NCI-H446 treated with DMSO at 0.1 percent for 48 hours (cell line): ENCODE measurements at regions not wholly inside any gene's neighbourhood (a gene's known extent, or its start where the extent isn't known, plus 50 kb on each side); places are given as distances from the start of the nearest gene placed in this dataset.
A peak's percentile ranks its signal among the peaks of the same experiment; 100 is the strongest.
"Not testable (repeated sequence)": the region's sequence is repeated elsewhere in the genome, so short reads cannot be mapped to it uniquely, and the experiment has no call there.

Experiments
- DNase-seq: peaks from one replicate; lab custom pipeline; 2025; lab: John Stamatoyannopoulos, UW

- DNase-seq: no peak
Measured at GRCh38 chr3:25151281-25151902, 276.7 kb upstream of the RARB start.

- DNase-seq: no peak
Measured at GRCh38 chr3:25151903-25152295, 276.2 kb upstream of the RARB start.

DNA sequence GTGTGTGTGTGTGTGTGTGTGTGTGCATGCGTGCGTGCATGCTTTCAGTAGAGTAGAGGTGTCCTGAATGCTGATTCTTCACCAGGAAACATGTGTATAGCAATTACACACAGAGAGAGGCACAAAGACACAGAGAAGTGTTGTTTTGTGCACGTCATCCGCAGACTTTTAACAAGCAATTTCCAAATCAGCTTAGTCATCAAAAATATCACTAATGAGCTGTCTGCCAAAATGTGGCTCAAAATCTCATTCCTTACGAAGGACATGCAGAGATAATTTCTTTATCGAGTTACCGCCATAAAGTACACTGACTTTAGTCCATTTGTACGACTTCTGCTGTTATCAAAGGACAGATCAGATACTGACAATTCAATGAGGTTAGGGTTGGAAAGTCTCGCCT is 274.9 kb upstream of the RARB start:
- no peak for DNase-seq

DNA sequence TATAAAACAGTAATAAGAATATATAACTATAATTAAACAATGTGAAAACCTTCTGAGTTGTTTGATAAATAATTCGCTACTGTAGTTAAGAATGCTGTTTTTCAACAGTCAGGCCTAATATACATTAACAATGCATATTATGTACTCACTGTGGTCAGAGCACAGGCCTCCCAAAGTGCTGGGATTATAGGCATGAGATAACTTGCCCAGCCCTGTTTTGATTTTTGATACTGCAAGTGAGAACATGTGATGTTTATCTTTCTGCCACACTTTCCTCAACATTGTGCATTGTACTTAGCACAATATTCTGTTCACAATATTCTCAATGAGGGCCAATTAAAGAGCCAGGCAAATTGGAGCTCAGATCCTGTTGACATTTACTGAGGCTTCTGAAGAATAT is 274.5 kb upstream of the RARB start:
- no peak for DNase-seq

DNA sequence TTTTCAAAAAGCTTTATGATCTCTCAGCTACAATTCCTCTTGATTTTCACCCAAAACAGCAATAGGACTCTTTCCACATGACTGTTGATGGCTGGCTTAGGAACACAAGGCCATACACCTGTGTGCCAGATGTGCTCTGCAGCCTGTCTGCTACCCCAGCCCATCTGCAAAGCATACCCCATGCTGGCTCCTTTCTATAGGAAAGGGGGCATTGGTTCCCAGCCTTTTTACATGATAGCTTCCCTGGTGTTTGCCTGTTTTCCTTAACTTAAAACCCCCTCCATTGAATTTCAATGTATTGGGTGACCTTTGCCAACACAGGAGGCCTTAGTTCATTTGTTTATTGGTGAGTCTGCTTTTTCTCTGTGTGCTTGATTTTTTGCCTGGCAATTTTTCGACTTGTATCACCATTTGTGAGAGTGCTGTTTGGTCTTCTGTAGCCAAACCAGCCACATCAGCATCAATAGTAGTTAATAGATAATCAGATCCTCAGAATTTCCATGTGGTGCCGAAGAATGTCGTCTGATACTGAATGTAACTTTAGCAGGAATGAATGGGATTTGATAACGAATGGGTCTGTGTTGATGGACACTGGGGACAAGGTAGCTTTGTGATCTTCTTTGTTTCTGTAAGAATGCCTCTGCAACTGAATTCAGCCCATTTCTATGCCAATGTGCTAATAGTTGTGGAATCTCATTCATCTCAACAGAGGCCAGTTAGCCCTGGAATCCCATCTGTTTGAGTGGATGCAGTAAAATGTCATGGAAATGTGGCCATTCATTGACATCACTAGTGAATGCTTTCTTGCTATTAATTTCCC is 272.2 kb upstream of the RARB start:
- no peak for DNase-seq

DNA sequence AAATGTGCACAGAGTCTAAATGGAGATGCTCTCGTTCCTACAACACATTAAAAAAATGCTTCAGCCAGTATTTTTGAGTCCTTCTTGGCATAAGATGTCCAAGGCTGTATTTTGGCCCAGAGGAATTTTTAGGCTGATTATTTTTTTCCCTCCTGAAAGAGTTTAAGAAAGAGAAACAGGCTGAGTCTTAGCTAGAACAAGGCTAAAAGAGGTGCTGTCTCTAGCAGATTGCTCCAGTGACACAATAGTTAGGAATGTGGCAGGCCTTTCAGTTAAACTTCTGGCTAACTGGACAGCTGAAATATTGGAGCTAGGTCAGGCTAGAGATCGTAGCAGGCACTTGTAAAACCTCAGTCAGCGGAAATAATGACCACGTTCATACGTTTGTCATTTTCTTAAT is 271.4 kb upstream of the RARB start:
- no peak for DNase-seq

DNA sequence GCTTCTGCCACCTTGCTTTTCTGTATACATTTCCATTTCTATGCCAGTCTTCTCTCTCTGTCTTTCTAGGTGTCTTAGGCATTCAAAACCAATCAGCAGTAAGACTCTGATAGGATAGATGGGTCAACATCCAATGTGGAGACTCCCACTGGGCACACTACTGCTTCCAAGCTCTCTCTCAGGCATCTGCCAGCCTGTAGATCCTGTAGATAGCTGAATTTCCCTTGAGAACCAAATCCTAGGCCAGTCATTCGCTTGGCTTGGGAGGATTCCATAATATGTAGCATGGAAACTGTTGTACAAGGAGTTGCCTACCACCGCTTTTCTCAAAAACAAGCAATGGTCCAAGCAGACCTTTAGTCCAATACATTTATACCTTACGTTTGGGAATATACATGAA is 262.8 kb upstream of the RARB start:
- no peak for DNase-seq

GRCh38 chr3:25166016-25166415 is 262.0 kb upstream of the RARB start:
- DNase-seq: no peak

- no peak for DNase-seq
Measured at GRCh38 chr3:25169151-25169550, 258.9 kb upstream of the RARB start.

GRCh38 chr3:25170021-25170420 is 258.0 kb upstream of the RARB start:
- no peak for DNase-seq

DNA sequence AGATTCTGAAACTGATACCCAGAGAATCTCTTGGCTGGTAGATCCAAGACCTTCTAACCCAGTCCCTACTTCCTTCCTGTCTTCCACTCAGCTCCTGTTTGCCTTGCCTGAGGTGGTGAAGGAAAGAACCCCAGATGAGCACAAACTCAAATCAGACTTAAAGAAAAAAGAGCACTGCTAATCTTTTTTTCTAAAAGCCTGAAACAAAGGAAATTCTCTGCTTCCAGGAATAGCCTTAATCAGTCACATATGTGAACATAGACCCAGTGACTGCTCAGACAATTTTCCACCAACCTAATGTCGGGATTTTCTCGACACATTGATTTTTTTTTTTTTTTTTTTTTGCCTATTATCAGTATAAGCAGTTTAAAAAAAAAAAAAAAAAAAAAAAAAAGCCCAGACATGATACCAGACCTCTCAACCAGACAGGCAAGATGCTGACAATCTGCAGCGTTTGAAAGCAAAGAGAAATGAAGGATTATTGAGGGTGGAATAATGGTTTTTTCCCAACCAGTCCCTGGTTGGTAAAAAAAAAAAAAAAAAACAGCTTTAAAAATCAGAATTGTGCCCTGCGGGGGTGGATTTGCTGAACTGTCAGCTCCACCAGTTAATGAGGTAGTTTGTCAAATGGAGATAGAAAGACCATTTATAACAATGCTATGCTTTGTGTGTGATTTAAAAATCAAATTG is 256.8 kb upstream of the RARB start:
- DNase-seq: no peak

GRCh38 chr3:25171897-25172296 is 256.2 kb upstream of the RARB start:
- DNase-seq: no peak

- no peak for DNase-seq
Measured at GRCh38 chr3:25173606-25174005, 254.5 kb upstream of the RARB start.

DNA sequence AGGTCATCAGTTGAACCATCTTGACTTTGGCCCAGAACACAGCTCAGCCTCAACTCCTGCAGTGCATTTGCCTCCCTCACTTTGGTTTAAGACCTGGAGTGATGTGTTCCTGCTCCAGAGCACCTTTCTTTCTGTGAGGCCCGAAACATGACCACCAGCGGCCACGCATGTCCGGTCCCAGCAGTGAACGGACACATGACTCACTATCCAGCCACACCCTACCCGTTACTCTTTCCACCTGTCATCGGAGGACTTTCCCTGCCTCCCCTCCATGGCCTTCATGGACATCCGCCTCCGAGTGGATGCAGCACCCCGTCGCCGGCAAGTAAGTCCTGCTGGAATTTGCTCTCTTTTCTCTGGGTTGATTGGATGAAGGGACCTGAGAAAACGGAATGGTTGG is 253.8 kb upstream of the RARB start:
- no peak for DNase-seq

DNA sequence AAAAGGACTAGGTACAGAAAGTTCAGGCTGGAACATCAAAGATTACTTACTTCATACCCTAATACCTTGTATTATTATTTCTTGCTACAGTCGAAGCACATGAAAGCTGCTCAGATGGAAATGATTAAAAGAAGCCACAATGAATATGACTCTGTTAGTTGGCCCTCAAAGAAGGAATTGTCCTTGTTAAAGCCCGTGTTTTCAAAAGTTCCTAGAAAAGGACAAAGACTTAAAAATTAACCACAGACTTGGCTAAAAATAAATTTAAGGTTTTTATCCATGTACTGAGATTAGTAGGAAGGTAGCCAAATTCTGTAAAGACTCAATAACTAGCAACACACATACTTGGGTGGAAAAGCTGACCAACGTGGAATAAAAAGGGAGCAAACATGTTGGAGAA is 251.0 kb upstream of the RARB start:
- DNase-seq: no peak

- no peak for DNase-seq
Measured at GRCh38 chr3:25178672-25179071, 249.4 kb upstream of the RARB start.

- no peak for DNase-seq
Measured at GRCh38 chr3:25181096-25181495, 247.0 kb upstream of the RARB start.

- DNase-seq: peak; percentile 36
Measured at GRCh38 chr3:25182794-25183193, 245.3 kb upstream of the RARB start.

DNA sequence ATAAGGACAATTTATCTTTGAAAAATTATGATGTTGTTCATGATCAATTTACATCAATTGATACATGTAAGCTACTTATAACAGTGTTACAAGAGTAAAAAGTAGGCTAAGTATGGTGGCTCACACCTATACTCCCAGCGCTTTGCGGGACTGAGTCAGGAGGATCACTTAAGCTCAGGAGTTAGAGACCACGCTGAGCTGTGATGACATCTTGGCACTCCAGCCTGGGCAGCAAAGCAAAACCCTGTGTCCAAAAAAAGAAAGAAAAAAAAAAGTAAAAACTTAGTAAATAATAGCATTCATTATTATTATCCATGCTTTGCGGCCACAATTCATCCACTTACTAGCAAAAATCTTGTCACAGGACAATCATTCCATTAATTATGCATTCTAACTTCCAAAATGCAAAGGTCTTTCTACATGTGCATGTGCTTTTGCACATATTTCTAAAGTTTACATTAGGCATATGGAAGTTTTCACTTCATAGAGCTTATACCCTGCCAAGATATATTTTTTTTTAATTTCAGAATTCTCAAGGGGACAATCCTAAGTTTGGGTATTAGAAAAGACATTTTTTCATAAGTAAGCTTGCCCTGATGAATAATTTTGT is 243.3 kb upstream of the RARB start:
- DNase-seq: no peak

GRCh38 chr3:25191673-25192072 is 236.4 kb upstream of the RARB start:
- no peak for DNase-seq

DNA sequence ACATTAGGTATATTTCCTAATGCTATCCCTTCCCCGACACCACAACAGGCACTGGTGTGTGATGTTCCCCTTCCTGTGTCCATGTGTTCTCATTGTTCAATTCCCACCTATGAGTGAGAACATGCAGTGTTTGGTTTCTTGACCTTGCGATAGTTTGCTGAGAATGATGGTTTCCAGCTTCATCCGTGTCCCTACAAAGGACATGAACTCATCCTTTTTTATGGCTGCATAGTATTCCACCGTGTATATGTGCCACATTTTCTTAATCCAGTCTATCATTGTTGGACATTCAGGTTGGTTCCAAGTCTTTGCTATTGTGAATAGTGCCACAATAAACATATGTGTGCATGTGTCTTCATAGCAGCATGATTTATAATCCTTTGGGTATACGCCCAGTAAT is 228.5 kb upstream of the RARB start:
- not testable (repeated sequence) for DNase-seq

GRCh38 chr3:25212736-25213135 is 215.3 kb upstream of the RARB start:
- no peak for DNase-seq

GRCh38 chr3:25214034-25214433 is 214.0 kb upstream of the RARB start:
- DNase-seq: no peak
